ENCODE measurements at regions not wholly inside any gene's neighbourhood (a gene's known extent, or its start where the extent isn't known, plus 50 kb on each side); places are given as distances from the start of the nearest gene placed in this dataset.

- DNase-seq: no peak
Observed at GRCh38 chr2:120554625-120555032, 181.0 kb upstream of the GLI2 start.

GRCh38 chr2:120555092-120555491 is 180.6 kb upstream of the GLI2 start:
- no peak for DNase-seq

GRCh38 chr2:120556911-120557310 is 178.8 kb upstream of the GLI2 start:
- no peak for DNase-seq

GRCh38 chr2:120558847-120559246 is 176.8 kb upstream of the GLI2 start:
- DNase-seq: no peak

- DNase-seq: no peak
Observed at GRCh38 chr2:120559401-120559800, 176.3 kb upstream of the GLI2 start.

- no peak for DNase-seq
Observed at GRCh38 chr2:120560330-120560729, 175.3 kb upstream of the GLI2 start.

GRCh38 chr2:120561379-120562035 is 174.2 kb upstream of the GLI2 start:
- DNase-seq: no peak

GRCh38 chr2:120562218-120563005 is 173.3 kb upstream of the GLI2 start:
- no peak for DNase-seq

- no peak for DNase-seq
Observed at GRCh38 chr2:120563616-120564015, 172.1 kb upstream of the GLI2 start.

GRCh38 chr2:120564213-120565094 is 171.2 kb upstream of the GLI2 start:
- no peak for DNase-seq

- DNase-seq: no peak
Observed at GRCh38 chr2:120565095-120565460, 170.6 kb upstream of the GLI2 start.

- DNase-seq: no peak
Observed at GRCh38 chr2:120565929-120566328, 169.7 kb upstream of the GLI2 start.

GRCh38 chr2:120566331-120567035 is 169.2 kb upstream of the GLI2 start:
- no peak for DNase-seq

GRCh38 chr2:120567128-120567527 is 168.5 kb upstream of the GLI2 start:
- no peak for DNase-seq

- DNase-seq: no peak
Observed at GRCh38 chr2:120568089-120568974, 167.3 kb upstream of the GLI2 start.

- DNase-seq: no peak
Observed at GRCh38 chr2:120568975-120569268, 166.7 kb upstream of the GLI2 start.

GRCh38 chr2:120570001-120570400 is 165.7 kb upstream of the GLI2 start:
- no peak for DNase-seq

- no peak for DNase-seq
Observed at GRCh38 chr2:120570546-120570945, 165.1 kb upstream of the GLI2 start.

GRCh38 chr2:120571015-120571728 is 164.5 kb upstream of the GLI2 start:
- DNase-seq: no peak

- DNase-seq: no peak
Observed at GRCh38 chr2:120572226-120572625, 163.4 kb upstream of the GLI2 start.

- no peak for DNase-seq
Observed at GRCh38 chr2:120574620-120575019, 161.0 kb upstream of the GLI2 start.

Measured in NCI-H510A (cell line).